Heart left ventricle (tissue), 13 donors: ENCODE measurements at regions not wholly inside any gene's neighbourhood (a gene's known extent, or its start where the extent isn't known, plus 50 kb on each side); places are given as distances from the start of the nearest gene placed in this dataset.

ENCODE experiments used
- POLR2A ChIP-seq, 2 donors: fragments of 450-650 bp; IDR thresholded peaks; one replicate each; pipeline ENCODE4 v1.6.1; 2017; ENCODE audit warnings: antibody characterized with exemption in 2 of 2, mild to moderate bottlenecking in 2 of 2, moderate library complexity in 2 of 2
- TF ChIP-seq, protein P1 (sequence below), 12 donors: fragments of 200-600 bp; sonication (generic) in 4 of 12; IDR thresholded peaks; one replicate each; pipeline versions ENCODE4 v1.5.0 to v1.8.0; 2018 to 2022; ENCODE audit warnings: antibody characterized with exemption in 12 of 12, mild to moderate bottlenecking in 5 of 12
- donor health status: ischemic (EF 13 %, LVEDD 7.1; RV severe dilation, severe dysfunction).
- donor health status: DM: no; HTN: yes; CAD: no.
- donor health status: DM: no; HTN: no; CAD: no.
- donor health status: ischemic (EF 25% LVEDD 6.9; RV normal size, moderate dysfunction).
- donor health status: ischemic (EF 25% LVEDD 5.7; RV mildly dilated, moderate dysfunction).
- donor health status: ischemic (EF 35%, LVEDD 5.7; RV mildly dilated, moderate dysfunction).
- donor health status: nonischemic (EF 11% LVEDD 7.7; RV severe dilation, severe dysfunction).
- donor health status: DM: yes; HTN: yes; CAD: no.
- donor health status: PGD.
- donor health status: ischemic (EF 29% LVEDD 5.4; RV normal size, mild dysfunction).
- donor health status: nonischemic (EF 23%, LVEDD 6.1; RV moderate dilation, normal function).

DNA sequence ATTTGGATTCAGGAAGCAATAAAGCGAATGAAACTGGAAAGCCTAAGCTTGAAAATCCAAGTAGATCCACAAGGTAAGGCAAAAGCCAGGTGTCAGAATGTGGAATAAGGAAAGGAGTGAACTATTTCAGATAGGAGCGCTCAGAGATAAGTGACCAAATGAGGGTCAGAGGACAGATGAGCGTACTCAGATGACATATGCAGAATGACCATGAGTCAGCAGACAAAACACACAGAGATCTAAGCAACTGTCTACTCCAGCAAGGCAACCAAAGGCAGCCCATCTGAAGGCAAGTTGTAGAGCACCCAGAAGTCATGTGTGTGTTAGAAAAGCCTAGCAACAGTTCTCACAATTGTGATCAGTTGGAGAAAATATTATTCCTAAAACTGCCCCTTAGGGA is 548.4 kb upstream of the FSHR start:
- no peak for TF ChIP-seq POLR2A (IDR thresholded peaks at IDR 0.05)
- TF ChIP-seq, protein P1, sequence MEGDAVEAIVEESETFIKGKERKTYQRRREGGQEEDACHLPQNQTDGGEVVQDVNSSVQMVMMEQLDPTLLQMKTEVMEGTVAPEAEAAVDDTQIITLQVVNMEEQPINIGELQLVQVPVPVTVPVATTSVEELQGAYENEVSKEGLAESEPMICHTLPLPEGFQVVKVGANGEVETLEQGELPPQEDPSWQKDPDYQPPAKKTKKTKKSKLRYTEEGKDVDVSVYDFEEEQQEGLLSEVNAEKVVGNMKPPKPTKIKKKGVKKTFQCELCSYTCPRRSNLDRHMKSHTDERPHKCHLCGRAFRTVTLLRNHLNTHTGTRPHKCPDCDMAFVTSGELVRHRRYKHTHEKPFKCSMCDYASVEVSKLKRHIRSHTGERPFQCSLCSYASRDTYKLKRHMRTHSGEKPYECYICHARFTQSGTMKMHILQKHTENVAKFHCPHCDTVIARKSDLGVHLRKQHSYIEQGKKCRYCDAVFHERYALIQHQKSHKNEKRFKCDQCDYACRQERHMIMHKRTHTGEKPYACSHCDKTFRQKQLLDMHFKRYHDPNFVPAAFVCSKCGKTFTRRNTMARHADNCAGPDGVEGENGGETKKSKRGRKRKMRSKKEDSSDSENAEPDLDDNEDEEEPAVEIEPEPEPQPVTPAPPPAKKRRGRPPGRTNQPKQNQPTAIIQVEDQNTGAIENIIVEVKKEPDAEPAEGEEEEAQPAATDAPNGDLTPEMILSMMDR (IDR thresholded peaks at IDR 0.05), result no peak
